ENCODE measurements at regions not wholly inside any gene's neighbourhood (a gene's known extent, or its start where the extent isn't known, plus 50 kb on each side); places are given as distances from the start of the nearest gene placed in this dataset.

DNA sequence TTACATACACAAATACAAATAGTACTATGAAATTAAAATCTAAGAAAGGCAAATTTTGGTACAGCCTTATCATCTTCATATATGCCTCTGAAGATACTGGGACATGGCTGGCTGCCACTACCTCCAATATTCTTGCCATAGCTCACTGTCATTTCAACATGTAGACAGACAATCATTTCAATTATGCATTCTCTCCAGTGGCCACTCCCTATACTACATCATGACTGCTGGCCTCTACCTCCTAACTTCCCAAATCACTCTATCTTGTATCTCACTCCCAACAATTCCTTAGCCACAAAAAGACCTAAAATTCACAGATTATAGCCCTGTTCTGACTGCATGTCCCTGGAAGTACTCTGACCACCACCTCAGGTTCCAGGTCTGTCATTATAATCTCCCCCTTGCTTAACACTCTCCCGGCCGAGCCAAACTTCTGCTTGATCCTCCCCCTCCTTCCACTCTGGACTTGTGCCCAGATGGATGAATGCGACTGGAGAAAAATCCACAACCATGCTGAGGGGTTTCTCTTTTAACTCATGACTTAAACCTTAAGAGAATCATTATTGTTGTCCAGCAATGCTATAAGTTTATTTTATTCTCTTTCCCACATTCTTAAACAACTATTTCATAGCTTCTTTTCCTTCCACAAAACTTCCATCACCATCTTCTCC, 225.3 kb upstream of the TLE4 start:
- TF ChIP-seq, protein P1, sequence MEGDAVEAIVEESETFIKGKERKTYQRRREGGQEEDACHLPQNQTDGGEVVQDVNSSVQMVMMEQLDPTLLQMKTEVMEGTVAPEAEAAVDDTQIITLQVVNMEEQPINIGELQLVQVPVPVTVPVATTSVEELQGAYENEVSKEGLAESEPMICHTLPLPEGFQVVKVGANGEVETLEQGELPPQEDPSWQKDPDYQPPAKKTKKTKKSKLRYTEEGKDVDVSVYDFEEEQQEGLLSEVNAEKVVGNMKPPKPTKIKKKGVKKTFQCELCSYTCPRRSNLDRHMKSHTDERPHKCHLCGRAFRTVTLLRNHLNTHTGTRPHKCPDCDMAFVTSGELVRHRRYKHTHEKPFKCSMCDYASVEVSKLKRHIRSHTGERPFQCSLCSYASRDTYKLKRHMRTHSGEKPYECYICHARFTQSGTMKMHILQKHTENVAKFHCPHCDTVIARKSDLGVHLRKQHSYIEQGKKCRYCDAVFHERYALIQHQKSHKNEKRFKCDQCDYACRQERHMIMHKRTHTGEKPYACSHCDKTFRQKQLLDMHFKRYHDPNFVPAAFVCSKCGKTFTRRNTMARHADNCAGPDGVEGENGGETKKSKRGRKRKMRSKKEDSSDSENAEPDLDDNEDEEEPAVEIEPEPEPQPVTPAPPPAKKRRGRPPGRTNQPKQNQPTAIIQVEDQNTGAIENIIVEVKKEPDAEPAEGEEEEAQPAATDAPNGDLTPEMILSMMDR (IDR thresholded peaks at IDR 0.05; ENCODE audit: extremely low read depth in 1 of 2, insufficient read depth in 1 of 2, low read depth in 1 of 2, low read length in 2 of 2): no peak
- TF ChIP-seq MYC (IDR thresholded peaks at IDR 0.05; ENCODE audit: low read depth, low read length): no peak
- TF ChIP-seq POLR2AphosphoS5 (IDR thresholded peaks at IDR 0.05; ENCODE audit: insufficient read depth, low read depth, low read length): no peak
- no peak for TF ChIP-seq POLR2A (IDR thresholded peaks at IDR 0.05; ENCODE audit: low read depth, low read length)
- TF ChIP-seq, protein P2, sequence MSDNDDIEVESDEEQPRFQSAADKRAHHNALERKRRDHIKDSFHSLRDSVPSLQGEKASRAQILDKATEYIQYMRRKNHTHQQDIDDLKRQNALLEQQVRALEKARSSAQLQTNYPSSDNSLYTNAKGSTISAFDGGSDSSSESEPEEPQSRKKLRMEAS (IDR thresholded peaks at IDR 0.05; ENCODE audit: insufficient read depth, insufficient read length): no peak
- no peak for TF ChIP-seq FOS (IDR thresholded peaks at IDR 0.05; ENCODE audit: borderline replicate concordance, insufficient read depth, low read length)
- TF ChIP-seq GATA2 (IDR thresholded peaks at IDR 0.05; ENCODE audit: insufficient read depth, insufficient read length, low read depth, low read length): no peak
- no peak for TF ChIP-seq JUN (IDR thresholded peaks at IDR 0.05; ENCODE audit: borderline replicate concordance, insufficient read depth, insufficient read length, low read depth)
- no peak for TF ChIP-seq EZH2 (IDR thresholded peaks at IDR 0.05; ENCODE audit: borderline replicate concordance, low read depth, low read length, severe bottlenecking)
